ENCODE measurements at regions not wholly inside any gene's neighbourhood (a gene's known extent, or its start where the extent isn't known, plus 50 kb on each side); places are given as distances from the start of the nearest gene placed in this dataset.

DNA sequence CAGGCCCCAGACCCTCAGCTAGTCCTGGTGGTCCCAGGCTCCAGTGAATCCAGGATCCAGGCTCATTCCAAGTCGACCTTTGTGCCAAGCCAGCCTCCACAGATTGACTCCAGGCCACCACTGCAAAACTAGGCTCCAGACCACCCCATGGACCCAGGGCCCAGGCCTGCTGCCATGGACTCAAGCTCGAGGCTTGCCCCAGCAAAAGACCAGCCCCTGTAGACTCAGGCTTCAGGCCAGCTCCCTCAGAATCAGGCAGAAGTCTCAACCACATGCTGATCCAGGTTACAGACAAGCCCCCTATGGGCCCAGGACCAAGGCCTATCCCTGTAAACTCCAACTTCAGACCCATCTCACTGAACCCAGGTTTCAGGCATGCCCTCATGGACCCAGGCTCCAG lies 692.4 kb downstream of the PCDH19 start:
- DNase-seq (ENCODE audit: low read depth, low spot score), result no peak

DNA sequence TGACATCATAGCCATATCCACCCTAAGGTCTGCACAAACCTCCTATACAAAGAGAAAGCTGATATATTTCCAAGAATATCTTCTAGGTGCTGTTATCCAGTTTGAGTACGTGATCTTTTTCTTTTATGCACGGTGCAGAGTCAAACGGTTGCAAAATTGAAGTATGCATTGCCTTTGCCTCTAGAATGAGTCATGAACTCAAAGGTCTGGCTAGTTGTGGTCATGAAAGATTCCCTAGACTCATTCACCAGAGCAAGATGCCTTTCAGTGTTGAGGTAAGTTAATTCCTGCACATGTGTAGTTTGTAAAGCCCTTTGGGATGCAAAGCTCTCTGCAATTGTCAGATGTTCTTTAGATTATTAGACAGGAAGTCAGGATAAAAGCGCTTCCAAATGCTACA lies 704.4 kb downstream of the PCDH19 start:
- peak; percentile 11 for DNase-seq (ENCODE audit: low read depth, low spot score)

DNA sequence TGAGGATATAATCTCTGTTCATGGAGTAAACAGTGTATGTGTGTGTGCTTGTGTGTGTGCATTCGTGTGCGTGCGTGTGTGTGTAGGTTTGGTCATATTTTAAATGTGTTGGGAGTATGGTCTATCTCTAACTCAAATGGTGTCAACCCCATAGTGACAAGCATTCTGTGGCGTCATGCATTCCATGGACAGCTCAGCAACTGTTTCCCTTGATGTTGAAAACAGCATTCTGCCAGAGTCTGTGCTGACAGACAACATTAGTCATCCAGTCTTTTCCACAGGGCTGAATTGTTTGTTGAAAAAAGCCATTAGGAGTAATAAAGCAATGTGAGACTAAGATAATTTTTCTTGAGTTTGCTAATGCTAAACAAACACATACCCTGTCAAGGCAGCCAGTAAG lies 706.6 kb downstream of the PCDH19 start:
- peak; percentile 14 for DNase-seq (ENCODE audit: low read depth, low spot score)

- no peak for DNase-seq (ENCODE audit: low read depth, low spot score)
Observed at GRCh38 chrX:99698451-99698850, 711.6 kb downstream of the PCDH19 start.

DNA sequence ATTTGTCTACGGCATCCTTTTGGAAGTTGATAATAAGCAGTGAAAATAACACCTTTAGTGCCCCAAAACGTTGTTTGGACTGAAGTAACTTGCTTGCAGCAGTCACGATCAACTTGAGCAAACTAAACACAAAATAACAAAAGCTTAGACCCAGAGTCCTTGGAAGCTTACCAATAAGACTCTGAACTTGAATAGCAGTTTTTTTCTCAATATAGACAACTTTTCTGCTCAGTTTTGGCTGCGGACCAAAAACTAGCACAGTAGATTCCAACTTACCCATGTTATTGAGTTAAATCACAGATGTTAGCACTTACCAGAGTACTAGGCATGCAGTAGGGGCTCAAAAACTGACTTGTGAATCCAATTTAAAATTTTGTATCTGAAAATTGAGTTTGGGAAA lies 746.9 kb downstream of the PCDH19 start:
- no peak for DNase-seq (ENCODE audit: low read depth, low spot score)

- DNase-seq (ENCODE audit: low read depth, low spot score), result no peak
Observed at GRCh38 chrX:99654188-99654587, 755.9 kb downstream of the PCDH19 start.

- no peak for DNase-seq (ENCODE audit: low read depth, low spot score)
Observed at GRCh38 chrX:99653352-99653751, 756.7 kb downstream of the PCDH19 start.

- no peak for DNase-seq (ENCODE audit: low read depth, low spot score)
Observed at GRCh38 chrX:99613041-99613440, 797.0 kb downstream of the PCDH19 start.

DNA sequence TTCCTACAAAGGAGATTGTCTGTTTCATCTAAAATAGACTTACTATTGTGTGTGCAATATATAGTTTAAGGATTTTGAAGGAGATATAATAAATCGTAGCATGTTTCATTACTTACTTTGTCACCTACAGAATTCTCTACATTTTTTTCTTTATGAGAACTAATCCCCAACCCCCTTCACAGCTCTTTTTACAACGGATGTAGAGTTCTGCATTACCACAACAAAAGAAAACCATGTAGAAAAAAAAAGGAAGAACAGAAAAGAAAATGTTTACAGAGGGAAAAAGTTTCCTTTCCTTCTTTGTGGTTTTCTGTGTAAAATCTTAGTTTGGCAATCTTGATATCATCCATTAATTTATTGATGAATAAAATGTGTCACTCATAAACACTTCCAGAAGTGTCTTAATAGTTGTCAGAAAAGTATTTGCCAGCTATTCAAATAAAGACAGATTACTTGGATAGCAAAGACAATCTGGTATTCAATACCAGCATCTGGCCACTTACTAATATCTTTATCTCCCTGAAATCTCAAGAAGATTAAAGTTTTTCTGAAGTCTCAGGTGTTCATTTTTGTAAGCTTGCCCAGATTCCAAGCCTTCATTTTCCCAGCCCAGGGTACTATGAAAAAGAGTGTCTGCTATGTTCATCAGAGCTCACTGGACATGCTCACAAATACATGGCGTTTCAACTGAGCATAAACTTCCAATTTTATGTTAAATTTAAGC lies 806.8 kb downstream of the PCDH19 start:
- no peak for DNase-seq (ENCODE audit: low read depth, low spot score)

DNA sequence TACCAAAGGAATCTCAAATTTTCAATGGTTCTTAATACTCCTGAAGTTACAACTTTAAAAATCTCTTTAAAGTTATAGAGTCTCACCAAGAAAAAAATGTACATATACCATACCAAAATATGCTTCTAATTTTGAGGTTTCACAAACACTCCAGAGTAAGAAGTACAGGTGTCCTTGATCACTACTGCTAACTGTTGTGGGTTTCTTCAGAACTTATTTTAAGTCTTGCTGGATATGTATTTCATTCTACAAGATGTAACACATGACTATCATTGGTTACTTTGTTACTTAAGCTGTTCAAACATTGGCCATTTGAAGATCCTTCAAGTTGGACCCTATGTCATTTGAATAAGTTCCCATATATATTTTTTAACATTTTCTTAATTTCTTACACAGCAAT lies 808.0 kb downstream of the PCDH19 start:
- no peak for DNase-seq (ENCODE audit: low read depth, low spot score)

DNA sequence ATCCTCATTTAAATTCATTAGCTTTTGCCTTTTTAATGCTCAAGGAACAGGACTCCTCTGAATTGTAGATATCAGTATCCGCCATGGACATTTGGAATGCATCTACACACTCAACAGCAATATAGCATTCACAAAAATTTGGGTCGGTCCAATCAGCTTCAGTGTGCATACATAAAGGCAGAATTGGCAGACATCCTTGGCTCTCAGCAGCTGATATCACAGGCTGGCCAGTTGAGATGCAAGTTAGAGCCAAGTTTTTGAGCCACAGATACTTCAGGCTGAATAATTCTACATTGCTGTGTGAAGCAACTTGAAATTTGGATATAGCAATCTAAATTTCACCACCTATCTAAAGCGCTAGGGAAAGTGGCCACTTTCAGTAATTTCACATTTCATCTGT lies 821.1 kb downstream of the PCDH19 start:
- DNase-seq (ENCODE audit: low read depth, low spot score), result no peak

DNA sequence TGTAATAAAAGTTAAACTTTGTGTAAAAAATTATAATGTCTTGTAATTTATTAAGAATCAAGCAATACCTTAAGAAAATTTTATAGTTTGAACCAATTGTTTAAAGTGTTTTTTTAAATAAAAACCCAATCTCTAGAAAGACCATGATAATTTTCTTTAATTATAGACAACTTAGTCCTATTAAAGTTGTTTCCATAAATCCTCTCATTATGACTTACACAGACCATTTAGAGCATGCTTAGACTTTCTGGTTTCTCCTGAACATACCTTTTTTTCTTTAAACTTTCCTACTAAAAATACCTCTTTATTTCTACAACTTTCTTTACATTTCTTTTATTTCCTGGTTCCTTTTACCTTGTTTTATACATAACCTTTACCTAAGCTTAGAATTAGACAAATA lies 837.4 kb downstream of the PCDH19 start:
- DNase-seq (ENCODE audit: low read depth, low spot score), result no peak

DNA sequence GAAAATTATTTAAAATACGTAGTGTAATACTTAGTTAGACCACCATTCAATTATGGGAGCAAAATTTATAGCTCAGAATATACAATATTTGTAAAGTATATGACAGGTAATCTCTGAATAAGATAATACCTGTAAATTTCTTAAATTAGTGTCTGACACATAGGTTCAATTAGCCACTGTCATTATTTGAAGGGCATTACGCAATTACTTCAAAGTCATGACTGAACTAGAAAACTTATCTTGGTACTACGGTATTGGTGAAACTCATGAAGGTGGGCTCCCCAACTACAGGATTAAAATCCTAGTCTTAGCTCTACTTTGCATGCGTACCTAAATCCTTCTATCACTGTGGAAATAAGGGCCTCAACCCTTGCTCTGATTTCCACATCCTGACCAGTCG lies 860.7 kb downstream of the PCDH19 start:
- no peak for DNase-seq (ENCODE audit: low read depth, low spot score)

DNA sequence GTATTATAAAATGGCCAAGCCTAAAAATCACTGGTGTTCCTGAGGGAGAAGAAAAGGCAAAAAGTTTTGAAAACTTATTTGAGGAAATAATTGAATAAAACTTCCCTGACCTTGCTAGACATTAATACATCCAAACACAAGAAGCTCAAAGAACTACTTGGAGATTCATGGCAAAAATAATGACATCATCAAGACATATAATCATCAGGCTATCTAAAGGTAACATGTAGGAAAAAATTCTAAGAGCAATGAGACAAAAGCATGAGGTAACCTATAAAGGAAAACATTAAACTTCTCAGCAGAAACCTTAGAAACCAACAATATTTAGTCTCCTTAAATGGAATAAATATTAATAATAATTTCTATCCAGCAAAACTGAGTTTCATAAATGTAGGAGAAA lies 887.6 kb downstream of the PCDH19 start:
- DNase-seq (ENCODE audit: low read depth, low spot score), result no peak

DNA sequence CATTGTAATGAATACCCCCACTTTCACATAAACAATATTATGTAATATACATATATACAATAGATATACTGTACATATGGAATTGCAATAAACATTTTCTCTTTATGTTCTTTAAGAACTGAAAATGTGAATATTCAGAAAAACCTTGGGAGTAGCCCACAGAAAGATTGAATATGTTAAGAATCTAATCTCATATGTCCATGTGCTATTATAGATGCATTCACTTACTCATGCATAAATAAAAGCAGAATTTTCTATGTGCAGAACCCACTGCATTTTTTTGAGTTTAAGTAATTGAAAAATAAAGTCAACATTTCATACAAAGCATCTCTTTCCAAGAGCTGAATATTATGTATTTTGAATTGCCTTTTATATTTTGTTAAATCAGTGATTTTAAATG lies 902.3 kb downstream of the PCDH19 start:
- DNase-seq (ENCODE audit: low read depth, low spot score), result no peak

DNA sequence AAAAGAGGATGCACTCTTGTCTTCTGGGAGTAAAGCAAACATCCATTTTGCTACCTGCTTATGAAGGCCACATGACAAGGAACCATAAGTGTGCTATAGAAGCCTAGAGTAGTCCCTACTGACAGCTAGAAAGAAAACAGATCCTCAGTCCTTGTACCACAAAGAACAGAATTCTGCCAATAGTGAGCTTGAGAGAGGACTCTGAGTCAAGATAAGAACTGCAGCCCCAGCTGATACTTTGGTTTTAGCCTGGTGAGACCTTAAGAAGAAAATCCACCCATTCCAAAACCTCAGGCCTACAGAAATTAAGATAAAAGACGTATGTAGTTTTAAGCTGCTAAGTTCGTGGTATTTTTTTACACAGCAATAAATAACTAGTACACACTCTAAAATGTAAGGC lies 914.6 kb downstream of the PCDH19 start:
- DNase-seq (ENCODE audit: low read depth, low spot score), result no peak

GRCh38 chrX:99494668-99495067 lies 915.4 kb downstream of the PCDH19 start:
- DNase-seq (ENCODE audit: low read depth, low spot score), result no peak

DNA sequence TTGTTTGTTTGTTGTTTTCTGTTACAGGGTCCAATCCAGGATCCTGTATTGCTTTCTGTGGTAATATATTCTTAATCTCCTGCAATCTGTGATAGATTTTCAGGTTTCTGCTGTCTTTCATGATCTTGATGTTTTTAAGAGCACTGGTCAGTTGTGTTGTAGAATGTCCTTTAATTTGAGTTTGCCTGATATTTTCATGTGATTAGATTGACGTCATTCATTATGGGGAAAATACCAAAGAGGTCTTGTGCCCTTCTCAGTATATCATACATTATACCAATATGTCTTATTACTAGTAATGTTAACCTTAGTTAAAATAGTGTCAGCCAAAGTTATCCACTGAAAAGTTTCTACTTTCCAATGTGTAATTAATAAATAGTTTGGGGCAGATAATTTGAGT lies 929.3 kb downstream of the PCDH19 start:
- no peak for DNase-seq (ENCODE audit: low read depth, low spot score)

DNA sequence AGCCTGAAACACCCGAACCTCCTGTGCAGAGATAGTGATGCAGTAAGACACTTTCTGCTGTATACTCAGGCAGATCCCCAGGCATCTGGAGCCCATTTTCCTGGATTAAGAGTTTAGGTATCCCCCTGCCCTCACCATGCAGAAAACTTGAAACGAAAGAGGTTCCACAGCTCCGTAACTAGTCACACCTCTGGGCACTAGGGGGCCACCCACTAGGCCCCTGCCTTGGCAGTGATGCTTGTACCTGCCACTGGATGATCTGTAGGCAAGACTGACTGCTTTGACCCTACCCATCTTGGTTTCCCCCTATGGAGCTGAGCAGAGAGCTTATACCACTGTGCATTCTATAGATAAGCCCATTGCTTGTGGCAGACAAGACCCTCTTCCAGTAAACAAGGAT lies 940.6 kb downstream of the PCDH19 start:
- no peak for DNase-seq (ENCODE audit: low read depth, low spot score)

DNA sequence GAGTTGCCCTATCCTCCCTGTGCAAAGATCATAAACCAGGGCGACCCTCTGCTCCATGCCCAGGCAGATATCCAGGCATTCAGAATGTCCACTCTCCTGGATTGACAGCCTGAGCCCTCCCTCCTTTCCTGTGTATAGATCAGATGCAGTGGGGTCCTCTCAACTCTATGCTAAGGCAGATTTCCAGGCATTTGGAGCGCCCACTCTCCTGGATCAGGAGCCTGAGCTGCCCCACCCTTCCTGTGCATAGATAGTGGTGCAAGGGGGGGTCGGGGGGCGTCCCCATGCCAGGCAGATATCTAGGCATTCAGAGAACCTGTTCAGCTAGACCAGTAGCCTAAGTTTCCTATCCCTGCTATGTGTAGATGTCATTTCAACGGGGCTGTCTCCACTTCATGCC lies 941.1 kb downstream of the PCDH19 start:
- no peak for DNase-seq (ENCODE audit: low read depth, low spot score)

DNA sequence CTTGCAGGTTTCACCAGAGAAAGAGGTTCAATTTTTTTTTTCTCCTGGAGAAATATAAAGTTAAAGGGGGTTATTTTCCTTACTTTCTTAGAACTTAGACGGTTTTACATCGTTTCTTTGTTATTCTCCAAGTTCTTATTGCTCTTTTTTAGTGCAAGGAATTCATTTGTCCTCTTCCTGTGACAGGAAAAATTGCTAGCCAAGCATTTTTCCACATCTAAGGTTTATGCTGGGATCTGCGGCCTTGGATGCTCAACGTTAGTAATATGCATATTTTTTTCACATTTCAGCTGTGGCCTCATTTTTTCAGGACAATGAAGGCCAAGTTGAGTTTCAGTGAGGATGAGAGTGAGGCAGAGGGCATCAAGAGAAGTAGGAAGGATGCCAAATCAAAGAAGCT lies 948.9 kb downstream of the PCDH19 start:
- no peak for DNase-seq (ENCODE audit: low read depth, low spot score)

DNA sequence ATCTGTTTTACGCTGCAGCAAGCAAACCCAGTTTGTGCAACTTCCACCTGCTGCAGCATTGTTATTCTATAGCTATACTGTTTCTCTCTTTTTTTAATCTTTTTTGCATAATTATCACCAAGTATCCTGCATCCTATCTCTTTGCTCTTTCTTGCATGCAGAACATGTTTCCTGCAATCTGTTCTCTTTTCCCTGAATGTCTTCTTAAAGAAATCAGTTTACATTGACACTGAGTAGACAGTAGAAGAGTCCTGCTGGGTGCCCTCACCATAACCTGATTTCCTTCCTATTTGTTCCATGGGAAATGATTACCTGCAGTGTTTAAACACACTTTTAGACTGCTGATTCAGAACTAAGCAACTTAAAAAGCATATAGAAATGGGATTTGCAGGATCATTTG lies 964.7 kb downstream of the PCDH19 start:
- no peak for DNase-seq (ENCODE audit: low read depth, low spot score)

- no peak for DNase-seq (ENCODE audit: low read depth, low spot score)
Observed at GRCh38 chrX:99421796-99422195, 988.3 kb downstream of the PCDH19 start.

- DNase-seq (ENCODE audit: low read depth, low spot score), result no peak
Observed at GRCh38 chrX:99415470-99415869, 994.6 kb downstream of the PCDH19 start.

Measured in astrocyte of the hippocampus (primary cell).